GM12878 (cell line): ENCODE measurements at regions not wholly inside any gene's neighbourhood (a gene's known extent, or its start where the extent isn't known, plus 50 kb on each side); places are given as distances from the start of the nearest gene placed in this dataset.

ENCODE experiments used
- ATAC-seq: fragments of 200-7000 bp; cut with Tn5 transposase; 3 replicates; pipeline ENCODE4 v1.9.1; 2020; ENCODE audit warnings: mild to moderate bottlenecking, moderate library complexity
- BruUV-seq: library from RNA; stranded (reverse); fragments of 400-500 nt; replicated peaks from 2 replicates; lab custom pipeline; 2021; lab: Mats Ljungman, UMichigan
- CTCF ChIA-PET: fragments of 300-600 bp; sonication (Branson Sonifier 250); formaldehyde crosslinking; extraction: SDS; loops from one replicate; lab custom pipeline; 2021; ENCODE audit warnings: inconsistent platforms; lab: Yijun Ruan, JAX
- POLR2A ChIA-PET: fragments of 350-600 bp; formaldehyde crosslinking; extraction: SDS; loops from one replicate; lab custom pipeline; 2021; ENCODE audit warnings: inconsistent platforms; lab: Charles Lee
- RAD21 ChIA-PET: fragments of 300-600 bp; sonication (Branson Sonifier 250); formaldehyde crosslinking; loops from one replicate; lab custom pipeline; 2023; ENCODE audit warnings: antibody characterized with exemption; ENCODE audit not compliant: unreplicated experiment; lab: Charles Lee
- SMC1A ChIA-PET: fragments of 300-600 bp; sonication (Branson Sonifier 250); formaldehyde crosslinking; loops from one replicate; lab custom pipeline; 2023; ENCODE audit not compliant: unreplicated experiment, uncharacterized antibody; lab: Charles Lee
- DNase-seq: peaks from one replicate; pipeline ENCODE4 v3.0.0-alpha.2; 2011; ENCODE audit warnings: low read depth, low spot score
- FAIRE-seq: peaks from 3 replicates; lab custom pipeline; 2011; peaks lifted over from hg19 to GRCh38; lab: Jason Lieb, UNC
- H2AFZ ChIP-seq: 2 replicates; pipeline ENCODE4 v1.6.0; 2011; ENCODE audit warnings: low read depth, low read length, control low read depth; ENCODE audit not compliant: control insufficient read depth
- H3K27ac ChIP-seq: 2 replicates; pipeline ENCODE4 v1.5.1; 2011; ENCODE audit warnings: control low read depth; ENCODE audit not compliant: control insufficient read depth, insufficient read depth
- H3K27me3 ChIP-seq, 2 experiments: replicated peaks in 1 of 2; 2 replicates each; pipeline versions ENCODE4 v1.6.0 to v1.6.1; 2011; ENCODE audit warnings: low read length in 1 of 2; ENCODE audit not compliant: control insufficient read depth in 2 of 2, insufficient read depth in 2 of 2
- H3K36me3 ChIP-seq, 2 experiments: 2 replicates each; pipeline ENCODE4 v1.5.1; 2011; ENCODE audit warnings: low read length in 1 of 2; ENCODE audit not compliant: control insufficient read depth in 2 of 2, insufficient read depth in 2 of 2
- H3K4me1 ChIP-seq: 2 replicates; pipeline ENCODE4 v1.6.1; 2011; ENCODE audit warnings: mild to moderate bottlenecking, low read length, moderate library complexity, mixed read lengths; ENCODE audit not compliant: control insufficient read depth, insufficient read depth
- H3K4me2 ChIP-seq: 2 replicates; pipeline ENCODE4 v1.6.0; 2011; ENCODE audit warnings: control low read depth; ENCODE audit not compliant: control insufficient read depth, insufficient read depth
- H3K4me3 ChIP-seq: fragments of 200-600 bp; sonication (generic); 2 replicates; pipeline ENCODE4 v1.5.1; 2016
- H3K79me2 ChIP-seq: 2 replicates; pipeline ENCODE4 v1.6.0; 2011; ENCODE audit warnings: low read length; ENCODE audit not compliant: control insufficient read depth, insufficient read depth
- H3K9ac ChIP-seq: 2 replicates; pipeline ENCODE4 v1.8.0; 2011; ENCODE audit warnings: low read length, control low read depth, mixed read lengths; ENCODE audit not compliant: control insufficient read depth, insufficient read depth
- H3K9me3 ChIP-seq: replicated peaks from 3 replicates; pipeline ENCODE4 v1.5.1; 2011; ENCODE audit warnings: mild to moderate bottlenecking, low read length; ENCODE audit not compliant: control insufficient read depth, insufficient read depth
- H4K20me1 ChIP-seq: 2 replicates; pipeline ENCODE4 v1.6.0; 2011; ENCODE audit not compliant: control insufficient read depth, insufficient read depth
- BHLHE40 ChIP-seq, 2 experiments: fragments of 450-650 bp in 1 of 2; IDR thresholded peaks; 2 replicates each; pipeline ENCODE4 v1.6.1; 2011 to 2017; ENCODE audit warnings: low read depth in 2 of 2, borderline replicate concordance in 1 of 2, improper control_type of control experiment in 1 of 2, low read length in 1 of 2, mild to moderate bottlenecking in 1 of 2
- IRF4 ChIP-seq: IDR thresholded peaks from 2 replicates; pipeline ENCODE4 v1.6.1; 2011; ENCODE audit warnings: low read depth, low read length
- KAT2A ChIP-seq: conservative IDR thresholded peaks from 2 replicates; pipeline ENCODE4 v1.6.1; 2011; ENCODE audit warnings: low read depth, low read length; ENCODE audit not compliant: control insufficient read depth
- MXI1 ChIP-seq: fragments of 150-350 bp; IDR thresholded peaks from 2 replicates; pipeline ENCODE4 v1.6.1; 2011; ENCODE audit warnings: low read depth, mild to moderate bottlenecking, inconsistent platforms, low read length, improper control_type of control experiment
- NR2C2 ChIP-seq: IDR thresholded peaks from 2 replicates; pipeline ENCODE4 v1.6.1; 2011; ENCODE audit warnings: borderline replicate concordance, low read depth; ENCODE audit not compliant: control insufficient read depth, insufficient read length
- PML ChIP-seq: IDR thresholded peaks from 2 replicates; pipeline ENCODE4 v1.6.1; 2012; ENCODE audit warnings: low read length, inconsistent platforms
- SP1 ChIP-seq: IDR thresholded peaks from one replicate; pipeline ENCODE4 v1.6.1; 2011; ENCODE audit warnings: low read depth, low read length
- WGBS: methylation state at CpG from one replicate; pipeline ENCODE4 v1.1.6; 2016; ENCODE audit warnings: low lambda C conversion rate; ENCODE audit not compliant: insufficient replicate concordance, insufficient coverage; ENCODE audit errors: missing lambda C conversion rate; 5-methylcytosine and 5-hydroxymethylcytosine counted together
- in situ Hi-C: fragments of 300-500 bp; cut with MboI; formaldehyde crosslinking; loops from 9 replicates; pipeline ENCODE4 v1.14.3; 2018; ENCODE audit warnings: mixed read lengths
- intact Hi-C: fragments of 100-400 bp; cut with micrococcal nuclease; formaldehyde crosslinking; loops from one replicate; pipeline ENCODE4 v1.14.2; 2022; ENCODE audit not compliant: unreplicated experiment
- TF ChIP-seq, protein P1 (sequence below): fragments of 450-650 bp; formaldehyde crosslinking; IDR thresholded peaks from 2 replicates; pipeline ENCODE4 v1.5.0; 2022; ENCODE audit warnings: mild to moderate bottlenecking, missing genetic modification characterization

DNA sequence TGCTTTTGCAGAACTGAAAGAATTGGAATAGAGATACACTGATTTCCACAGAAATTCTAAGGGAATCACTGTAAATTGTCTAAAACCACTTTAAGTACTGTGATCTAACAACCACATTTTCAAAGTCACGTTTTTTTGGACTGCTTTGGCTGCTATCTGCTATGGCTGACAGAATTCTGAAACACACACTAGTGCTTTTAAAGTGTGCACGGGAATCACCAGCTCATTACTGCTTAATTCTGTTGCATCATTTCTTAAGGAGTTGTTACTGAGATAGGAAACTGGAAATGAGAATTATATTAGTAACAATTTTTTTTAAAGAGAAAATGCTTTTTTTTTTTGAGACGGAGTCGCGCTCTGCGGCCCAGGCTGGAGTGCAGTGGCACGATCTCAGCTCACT lies 716.5 kb upstream of the NRSN1 start:
- H3K79me2 ChIP-seq, result no peaks in the 10 kb centered on the region
- H2AFZ ChIP-seq, result no peak overlapping the region
- ATAC-seq (no peak), FAIRE-seq (no peak), DNase-seq (no peak)
- no peak overlapping the region for H3K4me3 ChIP-seq
- no peaks in the 10 kb centered on the region for H3K9me3 ChIP-seq
- H4K20me1 ChIP-seq, result no peaks in the 10 kb centered on the region
- H3K27me3 ChIP-seq, result no peaks in the 10 kb centered on the region
- intact Hi-C loops (no loop called here), in situ Hi-C loops (no loop called here)
- ChIA-PET POLR2A (no interaction called here), CTCF (interaction anchor here (0.6 kb wide), 1 partner anchor 9 kb away, joined by 3 read pairs; no protein-coding TSS in a partner anchor), RAD21 (no interaction called here), SMC1A (no interaction called here)
- no peaks in the 10 kb centered on the region for H3K36me3 ChIP-seq
- H3K27ac ChIP-seq, result no peak overlapping the region
- BruUV-seq, result no TSS peak
- H3K9ac ChIP-seq, result no peak overlapping the region
- H3K4me1 ChIP-seq, result no peaks in the 10 kb centered on the region
- WGBS, result 44% methylated on average over 7 of the region's 7 CpGs
- no peak overlapping the region for H3K4me2 ChIP-seq
- TF ChIP-seq SP1 (no peak), KAT2A (no peak), BHLHE40 (IDR thresholded peaks at IDR 0.05; ENCODE audit: borderline replicate concordance in 1 of 2, low read depth in 2 of 2, low read length in 1 of 2) (0 out of 4 replicates have a peak, but pooled peaks of 1 of the 2 experiments have one; percentile 22), IRF4 (no peak)

- no peaks in the 10 kb centered on the region for H3K9me3 ChIP-seq
- CTCF ChIA-PET, result no interaction called here
- WGBS, result 39% methylated on average over 8 of the region's 8 CpGs
- H3K27ac ChIP-seq, result no peak overlapping the region
- intact Hi-C loops, result no loop called here
- RAD21 ChIA-PET, result no interaction called here
- H2AFZ ChIP-seq, result no peak overlapping the region
- no peaks in the 10 kb centered on the region for H4K20me1 ChIP-seq
- H3K4me1 ChIP-seq, result no peaks in the 10 kb centered on the region
- no TSS peak for BruUV-seq
- H3K79me2 ChIP-seq, result no peaks in the 10 kb centered on the region
- TF ChIP-seq PML (no peak), NR2C2 (no peak), MXI1 (no peak)
- TF ChIP-seq, protein P1, sequence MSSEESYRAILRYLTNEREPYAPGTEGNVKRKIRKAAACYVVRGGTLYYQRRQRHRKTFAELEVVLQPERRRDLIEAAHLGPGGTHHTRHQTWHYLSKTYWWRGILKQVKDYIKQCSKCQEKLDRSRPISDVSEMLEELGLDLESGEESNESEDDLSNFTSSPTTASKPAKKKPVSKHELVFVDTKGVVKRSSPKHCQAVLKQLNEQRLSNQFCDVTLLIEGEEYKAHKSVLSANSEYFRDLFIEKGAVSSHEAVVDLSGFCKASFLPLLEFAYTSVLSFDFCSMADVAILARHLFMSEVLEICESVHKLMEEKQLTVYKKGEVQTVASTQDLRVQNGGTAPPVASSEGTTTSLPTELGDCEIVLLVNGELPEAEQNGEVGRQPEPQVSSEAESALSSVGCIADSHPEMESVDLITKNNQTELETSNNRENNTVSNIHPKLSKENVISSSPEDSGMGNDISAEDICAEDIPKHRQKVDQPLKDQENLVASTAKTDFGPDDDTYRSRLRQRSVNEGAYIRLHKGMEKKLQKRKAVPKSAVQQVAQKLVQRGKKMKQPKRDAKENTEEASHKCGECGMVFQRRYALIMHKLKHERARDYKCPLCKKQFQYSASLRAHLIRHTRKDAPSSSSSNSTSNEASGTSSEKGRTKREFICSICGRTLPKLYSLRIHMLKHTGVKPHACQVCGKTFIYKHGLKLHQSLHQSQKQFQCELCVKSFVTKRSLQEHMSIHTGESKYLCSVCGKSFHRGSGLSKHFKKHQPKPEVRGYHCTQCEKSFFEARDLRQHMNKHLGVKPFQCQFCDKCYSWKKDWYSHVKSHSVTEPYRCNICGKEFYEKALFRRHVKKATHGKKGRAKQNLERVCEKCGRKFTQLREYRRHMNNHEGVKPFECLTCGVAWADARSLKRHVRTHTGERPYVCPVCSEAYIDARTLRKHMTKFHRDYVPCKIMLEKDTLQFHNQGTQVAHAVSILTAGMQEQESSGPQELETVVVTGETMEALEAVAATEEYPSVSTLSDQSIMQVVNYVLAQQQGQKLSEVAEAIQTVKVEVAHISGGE, result no peak
- TF ChIP-seq, all 136 proteins: peak for 0
- Histone ChIP-seq H3K4me3 (no peak overlapping the region), H3K4me2 (no peak overlapping the region), H3K27me3 (no peaks in the 10 kb centered on the region), H3K9ac (no peak overlapping the region), H3K36me3 (no peaks in the 10 kb centered on the region)
- FAIRE-seq (no peak), ATAC-seq (no peak), DNase-seq (no peak)
- POLR2A ChIA-PET, result no interaction called here
- SMC1A ChIA-PET, result no interaction called here
- in situ Hi-C loops, result no loop called here
Measured at GRCh38 chr6:23410439-23410838, 715.6 kb upstream of the NRSN1 start.
